WTC11 (cell line): ENCODE measurements at regions not wholly inside any gene's neighbourhood (a gene's known extent, or its start where the extent isn't known, plus 50 kb on each side); places are given as distances from the start of the nearest gene placed in this dataset.

Source experiments
- ATAC-seq: fragments of 200-7000 bp; cut with Tn5 transposase; 2 replicates; pipeline ENCODE4 v1.10.0; 2021; ENCODE audit warnings: mild to moderate bottlenecking, moderate library complexity
- CTCF ChIA-PET: fragments of 300-600 bp; sonication (Branson Sonifier 250); formaldehyde crosslinking; loops from one replicate; lab custom pipeline; 2021; ENCODE audit warnings: antibody characterized with exemption; lab: Charles Lee
- POLR2A ChIA-PET: fragments of 350-600 bp; sonication (Branson Sonifier 250); formaldehyde crosslinking; loops from one replicate; lab custom pipeline; 2021; ENCODE audit warnings: antibody characterized with exemption; lab: Charles Lee
- DNase-seq: peaks from one replicate; pipeline ENCODE4 v3.0.0; 2021; ENCODE audit warnings: low spot score
- H3K27ac Mint-ChIP-seq: 2 replicates; pipeline ENCODE4 v1.8.0; 2021; ENCODE audit warnings: mixed read lengths
- H3K27me3 Mint-ChIP-seq: 2 replicates; pipeline ENCODE4 v1.8.0; 2021; ENCODE audit warnings: low read depth, mild to moderate bottlenecking, moderate library complexity, mixed read lengths
- H3K36me3 Mint-ChIP-seq: 2 replicates; pipeline ENCODE4 v1.8.0; 2021; ENCODE audit warnings: mixed read lengths
- H3K4me1 Mint-ChIP-seq: 2 replicates; pipeline ENCODE4 v1.8.0; 2022; ENCODE audit warnings: mixed read lengths
- H3K4me3 Mint-ChIP-seq: 2 replicates; pipeline ENCODE4 v1.8.0; 2021; ENCODE audit warnings: mild to moderate bottlenecking, moderate library complexity, mixed read lengths
- H3K9me3 Mint-ChIP-seq: 2 replicates; pipeline ENCODE4 v1.8.0; 2021; ENCODE audit warnings: mixed read lengths
- CREB1 ChIP-seq: sonication (generic); formaldehyde crosslinking; IDR thresholded peaks from 2 replicates; pipeline ENCODE4 v1.8.0; 2023; ENCODE audit warnings: mild to moderate bottlenecking, missing genetic modification reagents
- FOXJ3 ChIP-seq: sonication (generic); formaldehyde crosslinking; IDR thresholded peaks from 2 replicates; pipeline ENCODE4 v1.9.0; 2021; ENCODE audit warnings: missing genetic modification reagents, mild to moderate bottlenecking, borderline replicate concordance
- FOXK1 ChIP-seq: sonication (generic); formaldehyde crosslinking; IDR thresholded peaks from 2 replicates; pipeline ENCODE4 v1.8.0; 2022; ENCODE audit warnings: mild to moderate bottlenecking, moderate library complexity, missing genetic modification reagents
- JUN ChIP-seq: sonication (generic); formaldehyde crosslinking; IDR thresholded peaks from 2 replicates; pipeline ENCODE4 v1.8.0; 2023; ENCODE audit warnings: mild to moderate bottlenecking, missing genetic modification reagents
- KAT7 ChIP-seq: sonication (generic); formaldehyde crosslinking; IDR thresholded peaks from 2 replicates; pipeline ENCODE4 v1.8.1; 2023; ENCODE audit warnings: missing genetic modification reagents, mild to moderate bottlenecking, borderline replicate concordance
- OVOL2 ChIP-seq: fragments of 250-450 bp; sonication (Bioruptor Pico); IDR thresholded peaks from 2 replicates; pipeline ENCODE4 v1.9.0; 2021; ENCODE audit warnings: mild to moderate bottlenecking, borderline replicate concordance
- RELA ChIP-seq: sonication (generic); formaldehyde crosslinking; IDR thresholded peaks from 2 replicates; pipeline ENCODE4 v1.8.1; 2022; ENCODE audit warnings: missing genetic modification reagents, mild to moderate bottlenecking, borderline replicate concordance
- SP1 ChIP-seq: sonication (generic); formaldehyde crosslinking; conservative IDR thresholded peaks from 2 replicates; pipeline ENCODE4 v1.8.1; 2022; ENCODE audit warnings: missing genetic modification reagents
- ZNF121 ChIP-seq: sonication (generic); formaldehyde crosslinking; IDR thresholded peaks from 2 replicates; pipeline ENCODE4 v1.8.0; 2023; ENCODE audit warnings: missing genetic modification reagents
- ZNF138 ChIP-seq: sonication (generic); formaldehyde crosslinking; conservative IDR thresholded peaks from 2 replicates; pipeline ENCODE4 v1.8.1; 2022; ENCODE audit warnings: mild to moderate bottlenecking, moderate library complexity, missing genetic modification reagents
- ZNF416 ChIP-seq: fragments of 250-450 bp; sonication (Bioruptor Pico); IDR thresholded peaks from 2 replicates; pipeline ENCODE4 v1.9.0; 2021; ENCODE audit warnings: mild to moderate bottlenecking, inconsistent platforms
- TF ChIP-seq, protein P1 (sequence below): sonication (generic); formaldehyde crosslinking; IDR thresholded peaks from 2 replicates; pipeline ENCODE4 v1.8.0; 2023; ENCODE audit warnings: missing genetic modification reagents, mild to moderate bottlenecking, borderline replicate concordance
- TF ChIP-seq, protein P2 (sequence below): sonication (generic); formaldehyde crosslinking; IDR thresholded peaks from 2 replicates; pipeline ENCODE4 v1.8.1; 2023; ENCODE audit warnings: mild to moderate bottlenecking, missing genetic modification reagents
- TF ChIP-seq, protein P3 (sequence below): fragments of 250-450 bp; sonication (Bioruptor Pico); IDR thresholded peaks from 2 replicates; pipeline ENCODE4 v1.8.0; 2021; ENCODE audit warnings: mild to moderate bottlenecking
- TF ChIP-seq, protein P4 (sequence below): fragments of 250-450 bp; sonication (Bioruptor Pico); IDR thresholded peaks from 2 replicates; pipeline ENCODE4 v2.1.2; 2022; ENCODE audit warnings: mild to moderate bottlenecking, moderate library complexity
- TF ChIP-seq, protein P5 (sequence below): fragments of 250-450 bp; sonication (Bioruptor Pico); IDR thresholded peaks from 2 replicates; pipeline ENCODE4 v1.9.0; 2021; ENCODE audit warnings: moderate library complexity, mild to moderate bottlenecking, inconsistent platforms, borderline replicate concordance
- TF ChIP-seq, protein P6 (sequence below): sonication (generic); formaldehyde crosslinking; IDR thresholded peaks from 2 replicates; pipeline ENCODE4 v1.8.0; 2022; ENCODE audit warnings: mild to moderate bottlenecking, missing genetic modification reagents
- TF ChIP-seq, protein P7 (sequence below): sonication (generic); formaldehyde crosslinking; IDR thresholded peaks from 2 replicates; pipeline ENCODE4 v1.8.0; 2023; ENCODE audit warnings: missing genetic modification reagents
- TF ChIP-seq, protein P8 (sequence below): fragments of 200-600 bp; IDR thresholded peaks from 2 replicates; pipeline ENCODE4 v1.8.0; 2022; ENCODE audit warnings: antibody characterized with exemption

DNA sequence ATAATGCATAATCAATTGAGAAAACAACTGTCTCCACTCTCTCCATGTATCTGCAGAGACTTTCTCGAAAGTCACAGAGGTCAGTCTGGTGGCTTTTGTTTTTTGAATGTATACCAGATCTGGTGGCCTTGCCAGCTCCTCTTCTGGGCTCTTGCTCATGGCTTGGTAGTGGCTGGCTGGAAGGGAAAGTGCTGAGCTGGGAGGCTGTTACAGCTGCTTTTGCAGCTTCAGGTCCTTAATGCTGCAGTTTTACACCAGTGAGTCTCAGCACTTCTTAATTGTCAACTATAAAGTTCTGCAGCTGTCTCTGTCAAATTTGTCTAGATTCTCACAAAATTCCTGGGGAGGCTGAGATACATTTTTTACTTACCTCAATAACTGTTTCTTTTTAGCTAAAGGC, 390.0 kb downstream of the GRXCR1 start (continued):
- TF ChIP-seq, protein P1, sequence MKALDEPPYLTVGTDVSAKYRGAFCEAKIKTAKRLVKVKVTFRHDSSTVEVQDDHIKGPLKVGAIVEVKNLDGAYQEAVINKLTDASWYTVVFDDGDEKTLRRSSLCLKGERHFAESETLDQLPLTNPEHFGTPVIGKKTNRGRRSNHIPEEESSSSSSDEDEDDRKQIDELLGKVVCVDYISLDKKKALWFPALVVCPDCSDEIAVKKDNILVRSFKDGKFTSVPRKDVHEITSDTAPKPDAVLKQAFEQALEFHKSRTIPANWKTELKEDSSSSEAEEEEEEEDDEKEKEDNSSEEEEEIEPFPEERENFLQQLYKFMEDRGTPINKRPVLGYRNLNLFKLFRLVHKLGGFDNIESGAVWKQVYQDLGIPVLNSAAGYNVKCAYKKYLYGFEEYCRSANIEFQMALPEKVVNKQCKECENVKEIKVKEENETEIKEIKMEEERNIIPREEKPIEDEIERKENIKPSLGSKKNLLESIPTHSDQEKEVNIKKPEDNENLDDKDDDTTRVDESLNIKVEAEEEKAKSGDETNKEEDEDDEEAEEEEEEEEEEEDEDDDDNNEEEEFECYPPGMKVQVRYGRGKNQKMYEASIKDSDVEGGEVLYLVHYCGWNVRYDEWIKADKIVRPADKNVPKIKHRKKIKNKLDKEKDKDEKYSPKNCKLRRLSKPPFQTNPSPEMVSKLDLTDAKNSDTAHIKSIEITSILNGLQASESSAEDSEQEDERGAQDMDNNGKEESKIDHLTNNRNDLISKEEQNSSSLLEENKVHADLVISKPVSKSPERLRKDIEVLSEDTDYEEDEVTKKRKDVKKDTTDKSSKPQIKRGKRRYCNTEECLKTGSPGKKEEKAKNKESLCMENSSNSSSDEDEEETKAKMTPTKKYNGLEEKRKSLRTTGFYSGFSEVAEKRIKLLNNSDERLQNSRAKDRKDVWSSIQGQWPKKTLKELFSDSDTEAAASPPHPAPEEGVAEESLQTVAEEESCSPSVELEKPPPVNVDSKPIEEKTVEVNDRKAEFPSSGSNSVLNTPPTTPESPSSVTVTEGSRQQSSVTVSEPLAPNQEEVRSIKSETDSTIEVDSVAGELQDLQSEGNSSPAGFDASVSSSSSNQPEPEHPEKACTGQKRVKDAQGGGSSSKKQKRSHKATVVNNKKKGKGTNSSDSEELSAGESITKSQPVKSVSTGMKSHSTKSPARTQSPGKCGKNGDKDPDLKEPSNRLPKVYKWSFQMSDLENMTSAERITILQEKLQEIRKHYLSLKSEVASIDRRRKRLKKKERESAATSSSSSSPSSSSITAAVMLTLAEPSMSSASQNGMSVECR (CRISPR knock-in tag), result no peak
- TF ChIP-seq OVOL2 (CRISPR knock-in tag), result no peak
- no peak for TF ChIP-seq SP1 (CRISPR knock-in tag)
- TF ChIP-seq, protein P2, sequence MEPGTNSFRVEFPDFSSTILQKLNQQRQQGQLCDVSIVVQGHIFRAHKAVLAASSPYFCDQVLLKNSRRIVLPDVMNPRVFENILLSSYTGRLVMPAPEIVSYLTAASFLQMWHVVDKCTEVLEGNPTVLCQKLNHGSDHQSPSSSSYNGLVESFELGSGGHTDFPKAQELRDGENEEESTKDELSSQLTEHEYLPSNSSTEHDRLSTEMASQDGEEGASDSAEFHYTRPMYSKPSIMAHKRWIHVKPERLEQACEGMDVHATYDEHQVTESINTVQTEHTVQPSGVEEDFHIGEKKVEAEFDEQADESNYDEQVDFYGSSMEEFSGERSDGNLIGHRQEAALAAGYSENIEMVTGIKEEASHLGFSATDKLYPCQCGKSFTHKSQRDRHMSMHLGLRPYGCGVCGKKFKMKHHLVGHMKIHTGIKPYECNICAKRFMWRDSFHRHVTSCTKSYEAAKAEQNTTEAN, result no peak
- TF ChIP-seq RELA, result no peak
- TF ChIP-seq, all 79 proteins: peak for 0

DNA sequence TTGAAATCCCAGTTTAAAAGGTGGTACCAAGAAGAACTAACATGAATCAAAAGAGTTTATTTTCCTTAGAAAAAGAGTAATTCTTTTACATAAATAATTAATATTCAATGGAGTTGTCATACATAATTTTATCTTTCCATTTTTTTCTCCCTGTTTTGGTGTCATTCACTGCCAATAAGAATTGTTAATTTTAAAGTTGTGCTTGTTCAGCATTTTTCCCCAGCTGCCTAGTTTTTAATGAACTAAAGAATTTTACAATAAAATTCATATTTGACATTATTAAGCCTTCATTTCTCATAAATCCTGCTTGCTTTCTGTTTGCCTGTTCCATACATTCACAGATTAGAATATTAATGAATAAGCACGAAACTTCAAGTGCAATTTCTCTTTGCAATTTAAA, 393.6 kb downstream of the GRXCR1 start:
- Mint-ChIP-seq H3K4me3 (no peak overlapping the region), H3K36me3 (no peaks in the 10 kb centered on the region), H3K9me3 (no peaks in the 10 kb centered on the region), H3K27me3 (no peaks in the 10 kb centered on the region), H3K27ac (no peak overlapping the region), H3K4me1 (peaks cover 3% of the 10 kb centered on the region; the same call in 1 of the 2 replicates)
- ChIA-PET POLR2A (no interaction called here), CTCF (no interaction called here)
- no peak for ATAC-seq
- no peak for DNase-seq
- TF ChIP-seq, protein P3, sequence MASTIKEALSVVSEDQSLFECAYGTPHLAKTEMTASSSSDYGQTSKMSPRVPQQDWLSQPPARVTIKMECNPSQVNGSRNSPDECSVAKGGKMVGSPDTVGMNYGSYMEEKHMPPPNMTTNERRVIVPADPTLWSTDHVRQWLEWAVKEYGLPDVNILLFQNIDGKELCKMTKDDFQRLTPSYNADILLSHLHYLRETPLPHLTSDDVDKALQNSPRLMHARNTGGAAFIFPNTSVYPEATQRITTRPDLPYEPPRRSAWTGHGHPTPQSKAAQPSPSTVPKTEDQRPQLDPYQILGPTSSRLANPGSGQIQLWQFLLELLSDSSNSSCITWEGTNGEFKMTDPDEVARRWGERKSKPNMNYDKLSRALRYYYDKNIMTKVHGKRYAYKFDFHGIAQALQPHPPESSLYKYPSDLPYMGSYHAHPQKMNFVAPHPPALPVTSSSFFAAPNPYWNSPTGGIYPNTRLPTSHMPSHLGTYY, result no peak
- TF ChIP-seq ZNF138 (CRISPR knock-in tag) (no peak), FOXJ3 (no peak), FOXK1 (CRISPR knock-in tag) (no peak), KAT7 (CRISPR knock-in tag) (no peak), ZNF121 (CRISPR knock-in tag) (no peak), JUN (CRISPR knock-in tag) (no peak), OVOL2 (CRISPR knock-in tag) (no peak), ZNF416 (CRISPR knock-in tag) (no peak), CREB1 (CRISPR knock-in tag) (no peak)
- TF ChIP-seq, protein P4, sequence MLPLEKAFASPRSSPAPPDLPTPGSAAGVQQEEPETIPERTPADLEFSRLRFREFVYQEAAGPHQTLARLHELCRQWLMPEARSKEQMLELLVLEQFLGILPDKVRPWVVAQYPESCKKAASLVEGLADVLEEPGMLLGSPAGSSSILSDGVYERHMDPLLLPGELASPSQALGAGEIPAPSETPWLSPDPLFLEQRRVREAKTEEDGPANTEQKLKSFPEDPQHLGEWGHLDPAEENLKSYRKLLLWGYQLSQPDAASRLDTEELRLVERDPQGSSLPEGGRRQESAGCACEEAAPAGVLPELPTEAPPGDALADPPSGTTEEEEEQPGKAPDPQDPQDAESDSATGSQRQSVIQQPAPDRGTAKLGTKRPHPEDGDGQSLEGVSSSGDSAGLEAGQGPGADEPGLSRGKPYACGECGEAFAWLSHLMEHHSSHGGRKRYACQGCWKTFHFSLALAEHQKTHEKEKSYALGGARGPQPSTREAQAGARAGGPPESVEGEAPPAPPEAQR (CRISPR knock-in tag), result no peak
- TF ChIP-seq, protein P5, sequence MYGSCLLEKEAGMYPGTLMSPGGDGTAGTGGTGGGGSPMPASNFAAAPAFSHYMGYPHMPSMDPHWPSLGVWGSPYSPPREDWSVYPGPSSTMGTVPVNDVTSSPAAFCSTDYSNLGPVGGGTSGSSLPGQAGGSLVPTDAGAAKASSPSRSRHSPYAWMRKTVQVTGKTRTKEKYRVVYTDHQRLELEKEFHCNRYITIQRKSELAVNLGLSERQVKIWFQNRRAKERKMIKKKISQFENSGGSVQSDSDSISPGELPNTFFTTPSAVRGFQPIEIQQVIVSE (CRISPR knock-in tag), result no peak
- TF ChIP-seq, protein P1 (CRISPR knock-in tag), result no peak
- TF ChIP-seq, protein P6, sequence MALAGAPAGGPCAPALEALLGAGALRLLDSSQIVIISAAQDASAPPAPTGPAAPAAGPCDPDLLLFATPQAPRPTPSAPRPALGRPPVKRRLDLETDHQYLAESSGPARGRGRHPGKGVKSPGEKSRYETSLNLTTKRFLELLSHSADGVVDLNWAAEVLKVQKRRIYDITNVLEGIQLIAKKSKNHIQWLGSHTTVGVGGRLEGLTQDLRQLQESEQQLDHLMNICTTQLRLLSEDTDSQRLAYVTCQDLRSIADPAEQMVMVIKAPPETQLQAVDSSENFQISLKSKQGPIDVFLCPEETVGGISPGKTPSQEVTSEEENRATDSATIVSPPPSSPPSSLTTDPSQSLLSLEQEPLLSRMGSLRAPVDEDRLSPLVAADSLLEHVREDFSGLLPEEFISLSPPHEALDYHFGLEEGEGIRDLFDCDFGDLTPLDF (CRISPR knock-in tag), result no peak
- TF ChIP-seq, protein P7, sequence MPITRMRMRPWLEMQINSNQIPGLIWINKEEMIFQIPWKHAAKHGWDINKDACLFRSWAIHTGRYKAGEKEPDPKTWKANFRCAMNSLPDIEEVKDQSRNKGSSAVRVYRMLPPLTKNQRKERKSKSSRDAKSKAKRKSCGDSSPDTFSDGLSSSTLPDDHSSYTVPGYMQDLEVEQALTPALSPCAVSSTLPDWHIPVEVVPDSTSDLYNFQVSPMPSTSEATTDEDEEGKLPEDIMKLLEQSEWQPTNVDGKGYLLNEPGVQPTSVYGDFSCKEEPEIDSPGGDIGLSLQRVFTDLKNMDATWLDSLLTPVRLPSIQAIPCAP (CRISPR knock-in tag), result no peak
- TF ChIP-seq, protein P8, sequence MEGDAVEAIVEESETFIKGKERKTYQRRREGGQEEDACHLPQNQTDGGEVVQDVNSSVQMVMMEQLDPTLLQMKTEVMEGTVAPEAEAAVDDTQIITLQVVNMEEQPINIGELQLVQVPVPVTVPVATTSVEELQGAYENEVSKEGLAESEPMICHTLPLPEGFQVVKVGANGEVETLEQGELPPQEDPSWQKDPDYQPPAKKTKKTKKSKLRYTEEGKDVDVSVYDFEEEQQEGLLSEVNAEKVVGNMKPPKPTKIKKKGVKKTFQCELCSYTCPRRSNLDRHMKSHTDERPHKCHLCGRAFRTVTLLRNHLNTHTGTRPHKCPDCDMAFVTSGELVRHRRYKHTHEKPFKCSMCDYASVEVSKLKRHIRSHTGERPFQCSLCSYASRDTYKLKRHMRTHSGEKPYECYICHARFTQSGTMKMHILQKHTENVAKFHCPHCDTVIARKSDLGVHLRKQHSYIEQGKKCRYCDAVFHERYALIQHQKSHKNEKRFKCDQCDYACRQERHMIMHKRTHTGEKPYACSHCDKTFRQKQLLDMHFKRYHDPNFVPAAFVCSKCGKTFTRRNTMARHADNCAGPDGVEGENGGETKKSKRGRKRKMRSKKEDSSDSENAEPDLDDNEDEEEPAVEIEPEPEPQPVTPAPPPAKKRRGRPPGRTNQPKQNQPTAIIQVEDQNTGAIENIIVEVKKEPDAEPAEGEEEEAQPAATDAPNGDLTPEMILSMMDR, result no peak
